Mammary epithelial cell (primary cell): ENCODE measurements at regions not wholly inside any gene's neighbourhood (a gene's known extent, or its start where the extent isn't known, plus 50 kb on each side); places are given as distances from the start of the nearest gene placed in this dataset.

ENCODE experiments used
- CTCF ChIP-seq, 2 donors: IDR thresholded peaks in 1 of 2; conservative IDR thresholded peaks in 1 of 2; 2 replicates each; pipeline ENCODE4 v1.5.1; 2011 to 2012; ENCODE audit warnings: inconsistent platforms in 2 of 2, low read length in 2 of 2, mild to moderate bottlenecking in 2 of 2, control low read depth in 1 of 2, low read depth in 1 of 2; ENCODE audit not compliant: insufficient read depth in 1 of 2; ENCODE audit errors: extremely low read depth in 1 of 2
- EZH2 ChIP-seq: IDR thresholded peaks from 2 replicates; pipeline ENCODE4 v1.6.1; 2012; ENCODE audit warnings: low read length, inconsistent platforms, borderline replicate concordance

GRCh38 chr11:98952107-98952506 is 68.6 kb upstream of the CNTN5 start:
- TF ChIP-seq CTCF (conservative IDR thresholded peaks at IDR 0.05 in 1 of 2, IDR thresholded peaks at IDR 0.05 in 1 of 2; ENCODE audit: extremely low read depth in 1 of 2, insufficient read depth in 1 of 2, low read depth in 1 of 2, low read length in 2 of 2) (no peak), EZH2 (no peak)
